T-cell (primary cell): ENCODE measurements at regions not wholly inside any gene's neighbourhood (a gene's known extent, or its start where the extent isn't known, plus 50 kb on each side); places are given as distances from the start of the nearest gene placed in this dataset.

Source experiments
- ATAC-seq, 4 experiments: fragments of 200-7000 bp in 3 of 4; fragments of 150-1000 bp in 1 of 4; cut with Tn5 transposase; replicated peaks in 1 of 4; 1 replicate in 3 of 4; 2 replicates in 1 of 4; pipeline ENCODE4 v1.10.0; 2021; ENCODE audit warnings: moderate library complexity in 3 of 4, mild to moderate bottlenecking in 2 of 4, moderate number of reproducible peaks in 1 of 4
- CTCF ChIA-PET, 2 donors: fragments of 300-600 bp; sonication (Branson Sonifier 250); formaldehyde crosslinking; loops; one replicate each; lab custom pipeline; 2022; ENCODE audit warnings: antibody characterized with exemption in 2 of 2; lab: Charles Lee
- POLR2A ChIA-PET, 2 donors: fragments of 300-600 bp; sonication (Branson Sonifier 250); formaldehyde crosslinking; loops; one replicate each; lab custom pipeline; 2022; ENCODE audit warnings: antibody characterized with exemption in 2 of 2; lab: Charles Lee
- DNase-seq, 35 experiments: peaks; one replicate each; pipeline versions ENCODE4 v3.0.0 to v3.0.0-alpha.2; 2013 to 2023
- H3K27ac ChIP-seq: one replicate; pipeline ENCODE4 v1.5.1; 2013; ENCODE audit warnings: low read length
- H3K27me3 ChIP-seq, 2 experiments: replicated peaks in 1 of 2; 1 replicate in 1 of 2; 2 replicates in 1 of 2; pipeline versions ENCODE4 v1.6.1 to v1.7.0; 2013; ENCODE audit warnings: low read length in 1 of 2, mixed read lengths in 1 of 2; ENCODE audit not compliant: control insufficient read depth in 2 of 2, insufficient read depth in 2 of 2; ENCODE audit errors: extremely low read depth in 1 of 2
- H3K36me3 ChIP-seq, 2 donors: 1 replicate in 1 of 2; 2 replicates in 1 of 2; pipeline versions ENCODE4 v1.6.1 to v1.7.0; 2013; ENCODE audit warnings: low read length in 1 of 2; ENCODE audit not compliant: control insufficient read depth in 2 of 2, insufficient read depth in 1 of 2; ENCODE audit errors: extremely low read depth in 1 of 2
- H3K4me1 ChIP-seq, 2 experiments: 1 replicate in 1 of 2; 2 replicates in 1 of 2; pipeline versions ENCODE4 v1.6.1 to v1.7.0; 2013; ENCODE audit warnings: low read length in 2 of 2, mixed read lengths in 1 of 2; ENCODE audit not compliant: insufficient read depth in 2 of 2, control insufficient read depth in 1 of 2; ENCODE audit errors: extremely low read depth in 1 of 2
- H3K4me3 ChIP-seq, 2 donors: 1 replicate in 1 of 2; 2 replicates in 1 of 2; pipeline versions ENCODE4 v1.5.1 to v1.7.0; 2013; ENCODE audit warnings: mild to moderate bottlenecking in 2 of 2, low read length in 1 of 2, moderate library complexity in 1 of 2; ENCODE audit not compliant: control insufficient read depth in 1 of 2; ENCODE audit errors: extremely low read depth in 1 of 2
- H3K9me3 ChIP-seq: 2 replicates; pipeline ENCODE4 v1.7.0; 2013
- H3K27ac Mint-ChIP-seq, 2 donors: one replicate each; pipeline ENCODE4 v1.8.0; 2020 to 2021; ENCODE audit warnings: mild to moderate bottlenecking in 2 of 2, mixed read lengths in 2 of 2
- H3K27me3 Mint-ChIP-seq, 2 donors: one replicate each; pipeline ENCODE4 v1.8.0; 2021 to 2022; ENCODE audit warnings: mixed read lengths in 2 of 2
- H3K36me3 Mint-ChIP-seq: one replicate; pipeline ENCODE4 v1.8.0; 2021; ENCODE audit warnings: mixed read lengths
- H3K4me1 Mint-ChIP-seq, 3 donors: one replicate each; pipeline ENCODE4 v1.8.0; 2020 to 2022; ENCODE audit warnings: mixed read lengths in 3 of 3, mild to moderate bottlenecking in 1 of 3
- H3K4me3 Mint-ChIP-seq, 3 donors: one replicate each; pipeline ENCODE4 v1.8.0; 2020 to 2022; ENCODE audit warnings: mild to moderate bottlenecking in 3 of 3, mixed read lengths in 3 of 3, moderate library complexity in 3 of 3
- H3K9me3 Mint-ChIP-seq, 3 donors: one replicate each; pipeline ENCODE4 v1.8.0; 2020 to 2022; ENCODE audit warnings: mixed read lengths in 3 of 3
- WGBS: methylation state at CpG from one replicate; pipeline ENCODE4 v1.1.5; 2013; ENCODE audit warnings: missing lambda C conversion rate; ENCODE audit not compliant: insufficient coverage; 5-methylcytosine and 5-hydroxymethylcytosine counted together

GRCh38 chr12:116425256-116426193 lies 133.7 kb upstream of the MAP1LC3B2 start:
- H3K9me3 ChIP-seq = no peaks in the 10 kb centered on the region
- Mint-ChIP-seq H3K4me3 (no peak overlapping the region), H3K4me1 (no peaks in the 10 kb centered on the region), H3K27me3 (no peaks in the 10 kb centered on the region), H3K36me3 (peaks cover 5% of the 10 kb centered on the region), H3K9me3 (peaks cover 0 to 5% (median 3%) of the 10 kb centered on the region in 3 donors), H3K27ac (no peak overlapping the region)
- H3K27me3 ChIP-seq = no peaks in the 10 kb centered on the region
- POLR2A ChIA-PET = no interaction called here
- WGBS = 85% methylated on average over 8 of the region's 15 CpGs
- no peaks in the 10 kb centered on the region for H3K36me3 ChIP-seq
- no peaks in the 10 kb centered on the region for H3K4me1 ChIP-seq
- no peak overlapping the region for H3K4me3 ChIP-seq
- CTCF ChIA-PET = no interaction called here
- no peak for ATAC-seq
- no peak overlapping the region for H3K27ac ChIP-seq
- no peak for DNase-seq

GRCh38 chr12:116426391-116427136 lies 132.6 kb upstream of the MAP1LC3B2 start:
- WGBS = 91% methylated on average over 8 of the region's 13 CpGs
- Mint-ChIP-seq H3K4me1 (no peaks in the 10 kb centered on the region), H3K36me3 (peaks cover 5% of the 10 kb centered on the region), H3K27me3 (no peaks in the 10 kb centered on the region), H3K27ac (no peak overlapping the region), H3K4me3 (no peak overlapping the region), H3K9me3 (peaks cover 0 to 5% (median 3%) of the 10 kb centered on the region in 3 donors)
- Histone ChIP-seq H3K27me3 (no peaks in the 10 kb centered on the region), H3K9me3 (no peaks in the 10 kb centered on the region), H3K4me1 (no peaks in the 10 kb centered on the region), H3K4me3 (no peak overlapping the region), H3K27ac (no peak overlapping the region), H3K36me3 (no peaks in the 10 kb centered on the region)
- ChIA-PET POLR2A (interaction anchor here in 1 of 2 donors (0.6 kb wide), 1 partner anchor 16 kb away, joined by 3 read pairs; no protein-coding TSS in a partner anchor), CTCF (interaction anchor here in 1 of 2 donors (0.6 kb wide), 1 partner anchor 133 kb away, joined by 6 read pairs; no protein-coding TSS in a partner anchor)
- DNase-seq = no peak
- no peak for ATAC-seq

- ChIA-PET CTCF (no interaction called here), POLR2A (no interaction called here)
- H3K27me3 Mint-ChIP-seq = no peaks in the 10 kb centered on the region
- no peak overlapping the region for H3K27ac Mint-ChIP-seq
- no peak overlapping the region for H3K4me3 Mint-ChIP-seq
- no peak for DNase-seq
- no peaks in the 10 kb centered on the region for H3K4me1 ChIP-seq
- WGBS = 84% methylated on average over 19 of the region's 19 CpGs
- no peak for ATAC-seq
- no peak overlapping the region for H3K4me3 ChIP-seq
- no peaks in the 10 kb centered on the region for H3K36me3 ChIP-seq
- no peaks in the 10 kb centered on the region for H3K36me3 Mint-ChIP-seq
- H3K27ac ChIP-seq = no peak overlapping the region
- H3K27me3 ChIP-seq = no peaks in the 10 kb centered on the region
- H3K4me1 Mint-ChIP-seq = no peaks in the 10 kb centered on the region
- H3K9me3 Mint-ChIP-seq = no peaks in the 10 kb centered on the region
- H3K9me3 ChIP-seq = no peaks in the 10 kb centered on the region
Measured at GRCh38 chr12:116427200-116427930, 131.8 kb upstream of the MAP1LC3B2 start.

- WGBS = no CpG with 5 or more reads among the region's 7 CpGs
- H3K4me3 Mint-ChIP-seq = no peak overlapping the region
- no peaks in the 10 kb centered on the region for H3K9me3 ChIP-seq
- ChIA-PET POLR2A (no interaction called here), CTCF (no interaction called here)
- ATAC-seq = no peak
- H3K27ac Mint-ChIP-seq = no peak overlapping the region
- no peak for DNase-seq
- no peaks in the 10 kb centered on the region for H3K36me3 ChIP-seq
- no peaks in the 10 kb centered on the region for H3K36me3 Mint-ChIP-seq
- no peak overlapping the region for H3K27ac ChIP-seq
- H3K27me3 ChIP-seq = no peaks in the 10 kb centered on the region
- H3K9me3 Mint-ChIP-seq = no peaks in the 10 kb centered on the region
- H3K4me1 Mint-ChIP-seq = peaks cover 4 to 6% (median 4%) of the 10 kb centered on the region in 3 donors
- no peaks in the 10 kb centered on the region for H3K27me3 Mint-ChIP-seq
- no peaks in the 10 kb centered on the region for H3K4me1 ChIP-seq
- no peak overlapping the region for H3K4me3 ChIP-seq
Measured at GRCh38 chr12:116429826-116430360, 129.3 kb upstream of the MAP1LC3B2 start.

- no peak for DNase-seq
- Mint-ChIP-seq H3K36me3 (no peaks in the 10 kb centered on the region), H3K27me3 (no peaks in the 10 kb centered on the region), H3K4me1 (peaks cover 4 to 6% (median 4%) of the 10 kb centered on the region in 3 donors), H3K4me3 (no peak overlapping the region), H3K27ac (no peak overlapping the region), H3K9me3 (no peaks in the 10 kb centered on the region)
- Histone ChIP-seq H3K27ac (no peak overlapping the region), H3K36me3 (no peaks in the 10 kb centered on the region), H3K4me1 (no peaks in the 10 kb centered on the region), H3K9me3 (no peaks in the 10 kb centered on the region), H3K27me3 (no peaks in the 10 kb centered on the region), H3K4me3 (no peak overlapping the region)
- 94% methylated on average over 3 of the region's 5 CpGs for WGBS
- ChIA-PET CTCF (interaction anchor here in 1 of 2 donors (0.7 kb wide), 1 partner anchor 175 kb away, joined by 8 read pairs; no protein-coding TSS in a partner anchor), POLR2A (no interaction called here)
- no peak for ATAC-seq
Measured at GRCh38 chr12:116430911-116431565, 128.1 kb upstream of the MAP1LC3B2 start.
